ENCODE measurements at regions not wholly inside any gene's neighbourhood (a gene's known extent, or its start where the extent isn't known, plus 50 kb on each side); places are given as distances from the start of the nearest gene placed in this dataset.

- TF ChIP-seq ZNF281 (CRISPR knock-in tag; IDR thresholded peaks at IDR 0.05; ENCODE audit: borderline replicate concordance) (no peak), KMT2B (CRISPR knock-in tag; IDR thresholded peaks at IDR 0.05) (no peak), ZBTB10 (CRISPR knock-in tag; IDR thresholded peaks at IDR 0.05; ENCODE audit: borderline replicate concordance) (no peak)
- H3K36me3 ChIP-seq (replicated peaks in 1 of 2; ENCODE audit: control insufficient read depth in 1 of 2, insufficient read depth in 2 of 2, low read length in 2 of 2) = no peaks in the 10 kb centered on the region
- 52% methylated on average over 19 of the region's 19 CpGs for WGBS (ENCODE audit: low lambda C conversion rate)
- H3K4me2 ChIP-seq (ENCODE audit: low read depth, low read length) = no peak overlapping the region
- H2AFZ ChIP-seq (ENCODE audit: low read length) = no peak overlapping the region
- no peaks in the 10 kb centered on the region for H3K4me1 ChIP-seq (ENCODE audit: insufficient read depth, low read length)
- H3K27ac ChIP-seq (ENCODE audit: extremely low read length, insufficient read depth, low read length) = no peak overlapping the region
- CTCF ChIA-PET (ENCODE audit: low intra/inter-chr PET ratio, low total read pairs) = no interaction called here
- H3K9ac ChIP-seq (ENCODE audit: insufficient read depth, low read depth, low read length) = no peak overlapping the region
- POLR2A ChIA-PET = no interaction called here
- H4K20me1 ChIP-seq (ENCODE audit: insufficient read depth, low read length) = no peaks in the 10 kb centered on the region
- H3K27me3 ChIP-seq (ENCODE audit: control insufficient read depth in 1 of 2, insufficient read depth in 2 of 2, low read length in 2 of 2) = peaks cover 3 to 17% of the 10 kb centered on the region in 2 experiments; a peak in 4 of 5 replicates
- H3K9me3 ChIP-seq (ENCODE audit: low read length) = no peaks in the 10 kb centered on the region
- intact Hi-C loops (cut with micrococcal nuclease; ENCODE audit: unreplicated experiment) (no loop called here), in situ Hi-C loops (cut with HindIII; ENCODE audit: extremely low pct_ligation_motif_present, low pct_unique_long_range_greater_than_20kb) (no loop called here)
- ATAC-seq (no peak), DNase-seq (ENCODE audit: low spot score) (no peak), FAIRE-seq (no peak)
- no peak overlapping the region for H3K4me3 ChIP-seq (replicated peaks in 1 of 3; ENCODE audit: insufficient read depth in 1 of 3, low read depth in 2 of 3, low read length in 3 of 3)
- H3K79me2 ChIP-seq (ENCODE audit: insufficient read depth, low read length) = no peaks in the 10 kb centered on the region
- no TSS peak for BruUV-seq (replicated peaks)
Observed at GRCh38 chr10:123348691-123349572, 194.7 kb downstream of the BUB3 start.

Measured in HepG2 (cell line).